ENCODE measurements at regions not wholly inside any gene's neighbourhood (a gene's known extent, or its start where the extent isn't known, plus 50 kb on each side); places are given as distances from the start of the nearest gene placed in this dataset.

DNA sequence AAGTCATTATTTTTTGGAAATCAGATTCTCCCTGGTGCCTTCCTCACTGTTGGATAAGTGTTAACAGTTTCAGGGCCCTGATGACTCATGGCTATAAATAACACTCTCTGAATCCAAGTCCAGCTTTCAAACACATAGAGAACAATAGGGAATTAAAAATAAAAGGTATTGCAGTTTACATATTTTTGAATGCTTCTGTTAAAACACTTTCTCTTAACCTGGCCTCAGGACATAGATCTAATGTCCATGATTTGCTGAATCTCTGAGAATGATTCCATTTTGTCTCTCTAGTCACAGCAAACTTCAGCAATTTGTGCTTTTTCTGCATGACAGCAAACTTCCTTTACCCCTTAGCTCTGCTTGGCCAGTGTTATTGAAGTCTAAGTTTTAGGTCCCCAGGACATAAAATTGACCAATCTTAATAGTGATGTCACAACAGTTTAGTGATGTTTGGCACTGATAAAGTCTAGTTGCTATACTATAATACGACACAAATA is 1192.4 kb upstream of the CITED2 start:
- DNase-seq (ENCODE audit: low read depth, low spot score): no peak
- Mint-ChIP-seq H3K4me3 (no peak overlapping the region), H3K36me3 (ENCODE audit: low read depth) (no peaks in the 10 kb centered on the region), H3K27me3 (ENCODE audit: low read depth) (no peaks in the 10 kb centered on the region), H3K4me1 (peaks cover 15% of the 10 kb centered on the region), H3K9me3 (no peaks in the 10 kb centered on the region), H3K27ac (ENCODE audit: unreplicated experiment) (no peak overlapping the region)
- TF ChIP-seq, protein P1, sequence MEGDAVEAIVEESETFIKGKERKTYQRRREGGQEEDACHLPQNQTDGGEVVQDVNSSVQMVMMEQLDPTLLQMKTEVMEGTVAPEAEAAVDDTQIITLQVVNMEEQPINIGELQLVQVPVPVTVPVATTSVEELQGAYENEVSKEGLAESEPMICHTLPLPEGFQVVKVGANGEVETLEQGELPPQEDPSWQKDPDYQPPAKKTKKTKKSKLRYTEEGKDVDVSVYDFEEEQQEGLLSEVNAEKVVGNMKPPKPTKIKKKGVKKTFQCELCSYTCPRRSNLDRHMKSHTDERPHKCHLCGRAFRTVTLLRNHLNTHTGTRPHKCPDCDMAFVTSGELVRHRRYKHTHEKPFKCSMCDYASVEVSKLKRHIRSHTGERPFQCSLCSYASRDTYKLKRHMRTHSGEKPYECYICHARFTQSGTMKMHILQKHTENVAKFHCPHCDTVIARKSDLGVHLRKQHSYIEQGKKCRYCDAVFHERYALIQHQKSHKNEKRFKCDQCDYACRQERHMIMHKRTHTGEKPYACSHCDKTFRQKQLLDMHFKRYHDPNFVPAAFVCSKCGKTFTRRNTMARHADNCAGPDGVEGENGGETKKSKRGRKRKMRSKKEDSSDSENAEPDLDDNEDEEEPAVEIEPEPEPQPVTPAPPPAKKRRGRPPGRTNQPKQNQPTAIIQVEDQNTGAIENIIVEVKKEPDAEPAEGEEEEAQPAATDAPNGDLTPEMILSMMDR (conservative IDR thresholded peaks at IDR 0.05): no peak

DNA sequence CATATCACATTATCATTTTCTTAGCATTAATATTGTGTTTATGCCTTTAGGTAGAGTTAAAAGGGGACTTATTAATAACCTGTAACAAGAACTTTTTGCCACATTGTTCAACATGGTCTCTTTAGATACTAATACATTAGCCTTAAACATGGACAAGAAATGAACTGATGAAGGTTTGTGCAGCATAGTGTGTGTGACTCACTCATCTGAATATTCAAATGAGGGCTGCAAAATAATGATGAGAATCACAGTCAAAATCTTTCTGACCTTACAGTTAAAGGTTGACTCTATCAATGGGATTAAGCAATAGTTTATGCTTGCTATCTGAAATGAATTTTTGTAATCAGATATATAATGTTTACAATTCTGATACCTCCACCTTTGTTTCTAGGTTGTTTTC is 1189.3 kb upstream of the CITED2 start:
- H3K27me3 Mint-ChIP-seq (ENCODE audit: low read depth): no peaks in the 10 kb centered on the region
- no peak overlapping the region for H3K4me3 Mint-ChIP-seq
- TF ChIP-seq, protein P1 (conservative IDR thresholded peaks at IDR 0.05): no peak
- H3K9me3 Mint-ChIP-seq: no peaks in the 10 kb centered on the region
- no peaks in the 10 kb centered on the region for H3K36me3 Mint-ChIP-seq (ENCODE audit: low read depth)
- no peak overlapping the region for H3K27ac Mint-ChIP-seq (ENCODE audit: unreplicated experiment)
- peaks cover 19% of the 10 kb centered on the region for H3K4me1 Mint-ChIP-seq
- DNase-seq (ENCODE audit: low read depth, low spot score): no peak

DNA sequence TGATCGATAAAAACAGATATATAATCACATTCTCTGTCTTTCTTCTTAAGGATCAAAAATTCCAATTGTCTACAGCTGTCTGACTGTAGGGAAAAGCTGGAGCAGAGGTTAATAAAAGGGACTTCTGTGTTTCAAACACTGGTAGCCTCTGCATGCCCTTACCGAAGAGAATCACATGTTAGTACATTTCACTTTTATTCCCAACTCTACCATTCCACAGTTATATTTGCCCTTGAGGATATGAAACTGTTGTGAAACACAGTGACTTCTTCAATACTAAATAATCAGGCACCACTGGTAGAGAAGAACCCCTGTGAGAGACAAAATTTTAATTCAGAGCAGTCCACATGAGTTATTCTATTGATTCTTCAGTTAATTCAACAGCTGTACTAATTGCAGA is 1187.3 kb upstream of the CITED2 start:
- Mint-ChIP-seq H3K27me3 (ENCODE audit: low read depth) (no peaks in the 10 kb centered on the region), H3K27ac (ENCODE audit: unreplicated experiment) (no peak overlapping the region), H3K36me3 (ENCODE audit: low read depth) (no peaks in the 10 kb centered on the region), H3K9me3 (peaks cover 5% of the 10 kb centered on the region), H3K4me1 (peaks cover 10% of the 10 kb centered on the region), H3K4me3 (no peak overlapping the region)
- TF ChIP-seq, protein P1 (conservative IDR thresholded peaks at IDR 0.05): no peak
- no peak for DNase-seq (ENCODE audit: low read depth, low spot score)

DNA sequence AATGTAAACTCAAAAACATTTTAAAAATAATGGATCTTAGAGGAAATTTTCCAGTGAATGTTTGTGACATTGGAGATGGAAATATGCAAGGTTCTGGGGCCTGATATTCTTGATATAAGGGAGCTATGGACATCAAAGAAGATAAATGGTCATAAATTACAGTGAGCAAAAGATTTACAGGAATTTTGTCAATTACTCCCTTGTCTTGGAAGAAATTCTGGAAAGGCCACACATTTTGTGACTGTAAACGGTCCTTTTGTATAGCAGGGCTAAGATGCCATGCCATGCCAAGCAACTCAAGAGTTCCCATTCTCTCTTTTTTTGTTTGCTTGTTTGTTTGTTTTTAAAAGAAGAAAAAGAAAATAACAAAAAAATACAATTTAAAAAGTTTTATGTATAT is 1186.2 kb upstream of the CITED2 start:
- TF ChIP-seq, protein P1 (conservative IDR thresholded peaks at IDR 0.05): no peak
- H3K36me3 Mint-ChIP-seq (ENCODE audit: low read depth): no peaks in the 10 kb centered on the region
- H3K4me1 Mint-ChIP-seq: peaks cover 4% of the 10 kb centered on the region
- H3K9me3 Mint-ChIP-seq: peaks cover 5% of the 10 kb centered on the region
- H3K27me3 Mint-ChIP-seq (ENCODE audit: low read depth): no peaks in the 10 kb centered on the region
- DNase-seq (ENCODE audit: low read depth, low spot score): no peak
- H3K4me3 Mint-ChIP-seq: no peak overlapping the region
- no peak overlapping the region for H3K27ac Mint-ChIP-seq (ENCODE audit: unreplicated experiment)

DNA sequence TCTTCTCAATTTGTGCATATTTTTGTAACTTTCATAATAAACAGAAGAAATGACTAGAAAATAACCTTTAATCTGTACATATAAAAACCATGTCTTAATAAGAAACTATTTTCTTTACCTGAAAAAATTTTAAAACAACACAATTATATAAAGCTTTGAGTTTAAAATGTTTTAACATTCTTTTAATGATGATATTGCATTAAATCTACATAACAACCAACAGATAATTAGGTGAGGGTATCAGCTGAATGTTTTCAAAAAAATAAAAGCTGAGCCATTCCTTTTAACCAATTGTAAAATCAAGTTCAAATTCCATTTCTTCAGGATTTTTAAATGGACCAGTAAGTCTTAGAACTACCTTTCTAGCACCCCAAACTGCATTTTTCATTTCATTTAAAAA is 1185.0 kb upstream of the CITED2 start:
- Mint-ChIP-seq H3K27me3 (ENCODE audit: low read depth) (no peaks in the 10 kb centered on the region), H3K9me3 (peaks cover 5% of the 10 kb centered on the region), H3K36me3 (ENCODE audit: low read depth) (no peaks in the 10 kb centered on the region), H3K4me3 (no peak overlapping the region), H3K4me1 (peaks cover 4% of the 10 kb centered on the region), H3K27ac (ENCODE audit: unreplicated experiment) (no peak overlapping the region)
- DNase-seq (ENCODE audit: low read depth, low spot score): no peak
- TF ChIP-seq, protein P1 (conservative IDR thresholded peaks at IDR 0.05): no peak

DNA sequence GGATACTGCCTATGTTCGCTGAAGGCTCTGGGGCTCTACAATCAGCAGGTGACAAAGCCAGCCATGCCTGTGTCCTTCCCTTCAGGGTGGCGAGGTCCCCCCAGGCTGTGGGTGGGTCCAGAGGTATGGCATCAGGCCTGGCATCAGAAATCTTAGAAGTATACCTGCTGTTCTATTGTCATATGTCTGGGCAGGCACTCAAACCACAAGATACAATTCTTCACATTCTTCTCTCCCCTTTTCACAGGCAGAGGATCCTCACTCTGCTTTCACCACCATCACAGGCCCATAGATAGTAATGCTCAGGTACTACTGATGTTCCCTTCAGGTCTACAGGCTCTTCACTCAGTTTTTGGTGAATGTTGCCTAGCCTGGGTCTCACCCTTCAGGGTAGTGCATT is 1180.0 kb upstream of the CITED2 start:
- TF ChIP-seq, protein P1 (conservative IDR thresholded peaks at IDR 0.05): no peak
- Mint-ChIP-seq H3K27me3 (ENCODE audit: low read depth) (no peaks in the 10 kb centered on the region), H3K9me3 (peaks cover 13% of the 10 kb centered on the region), H3K27ac (ENCODE audit: unreplicated experiment) (no peak overlapping the region), H3K4me3 (no peak overlapping the region), H3K36me3 (ENCODE audit: low read depth) (peaks cover 7% of the 10 kb centered on the region), H3K4me1 (no peaks in the 10 kb centered on the region)
- no peak for DNase-seq (ENCODE audit: low read depth, low spot score)

Data from neural crest cell (in vitro differentiated cells).